Tibial nerve (tissue), 4 donors: ENCODE measurements at regions not wholly inside any gene's neighbourhood (a gene's known extent, or its start where the extent isn't known, plus 50 kb on each side); places are given as distances from the start of the nearest gene placed in this dataset.

ENCODE experiments used
- DNase-seq, 2 donors: peaks; one replicate each; pipeline ENCODE4 v3.0.0-alpha.2; 2019; ENCODE audit warnings: low spot score in 2 of 2
- H3K27ac ChIP-seq, 4 donors: fragments of 200-600 bp; sonication (generic) in 3 of 4; one replicate each; pipeline ENCODE4 v1.5.1; 2017 to 2019; ENCODE audit warnings: mild to moderate bottlenecking in 1 of 4
- H3K27me3 ChIP-seq, 2 donors: fragments of 200-600 bp; sonication (generic) in 1 of 2; one replicate each; pipeline versions ENCODE4 v1.5.1 to v1.6.0; 2017 to 2019
- H3K36me3 ChIP-seq, 3 donors: fragments of 200-600 bp; sonication (generic); one replicate each; pipeline ENCODE4 v1.5.1; 2018 to 2019
- H3K4me1 ChIP-seq, 4 donors: fragments of 200-600 bp; sonication (generic) in 3 of 4; one replicate each; pipeline ENCODE4 v1.5.1; 2017 to 2019
- H3K4me3 ChIP-seq, 4 donors: fragments of 200-600 bp; sonication (generic) in 3 of 4; one replicate each; pipeline ENCODE4 v1.5.1; 2017 to 2019; ENCODE audit warnings: mild to moderate bottlenecking in 1 of 4, moderate library complexity in 1 of 4
- H3K9me3 ChIP-seq, 4 donors: fragments of 200-600 bp; sonication (generic) in 3 of 4; one replicate each; pipeline ENCODE4 v1.5.1; 2017 to 2019
- EP300 ChIP-seq, 2 donors: sonication (generic); formaldehyde crosslinking; IDR thresholded peaks; one replicate each; pipeline ENCODE4 v1.6.1; 2017; ENCODE audit warnings: antibody characterized with exemption in 2 of 2, mild to moderate bottlenecking in 1 of 2
- POLR2A ChIP-seq, 2 donors: fragments of 450-650 bp; IDR thresholded peaks; one replicate each; pipeline ENCODE4 v1.6.1; 2017; ENCODE audit warnings: antibody characterized with exemption in 2 of 2, mild to moderate bottlenecking in 2 of 2, moderate library complexity in 2 of 2
- WGBS, 2 donors: methylation state at CpG; one replicate each; pipeline ENCODE4 v1.1.5; 2018; 5-methylcytosine and 5-hydroxymethylcytosine counted together
- TF ChIP-seq, protein P1 (sequence below), 5 experiments: fragments of 200-600 bp in 3 of 5; fragments of 450-650 bp in 2 of 5; sonication (generic) in 3 of 5; IDR thresholded peaks; one replicate each; pipeline ENCODE4 v1.5.1; 2016 to 2019; ENCODE audit warnings: antibody characterized with exemption in 5 of 5, mild to moderate bottlenecking in 3 of 5, moderate library complexity in 2 of 5

- Histone ChIP-seq H3K4me1 (no peaks in the 10 kb centered on the region), H3K27ac (no peak overlapping the region), H3K9me3 (no peaks in the 10 kb centered on the region), H3K36me3 (no peaks in the 10 kb centered on the region), H3K27me3 (no peaks in the 10 kb centered on the region), H3K4me3 (no peak overlapping the region)
- WGBS, 2 donors = 83 to 92% methylated on average over 4 of the region's 4 CpGs
- TF ChIP-seq, protein P1, sequence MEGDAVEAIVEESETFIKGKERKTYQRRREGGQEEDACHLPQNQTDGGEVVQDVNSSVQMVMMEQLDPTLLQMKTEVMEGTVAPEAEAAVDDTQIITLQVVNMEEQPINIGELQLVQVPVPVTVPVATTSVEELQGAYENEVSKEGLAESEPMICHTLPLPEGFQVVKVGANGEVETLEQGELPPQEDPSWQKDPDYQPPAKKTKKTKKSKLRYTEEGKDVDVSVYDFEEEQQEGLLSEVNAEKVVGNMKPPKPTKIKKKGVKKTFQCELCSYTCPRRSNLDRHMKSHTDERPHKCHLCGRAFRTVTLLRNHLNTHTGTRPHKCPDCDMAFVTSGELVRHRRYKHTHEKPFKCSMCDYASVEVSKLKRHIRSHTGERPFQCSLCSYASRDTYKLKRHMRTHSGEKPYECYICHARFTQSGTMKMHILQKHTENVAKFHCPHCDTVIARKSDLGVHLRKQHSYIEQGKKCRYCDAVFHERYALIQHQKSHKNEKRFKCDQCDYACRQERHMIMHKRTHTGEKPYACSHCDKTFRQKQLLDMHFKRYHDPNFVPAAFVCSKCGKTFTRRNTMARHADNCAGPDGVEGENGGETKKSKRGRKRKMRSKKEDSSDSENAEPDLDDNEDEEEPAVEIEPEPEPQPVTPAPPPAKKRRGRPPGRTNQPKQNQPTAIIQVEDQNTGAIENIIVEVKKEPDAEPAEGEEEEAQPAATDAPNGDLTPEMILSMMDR (IDR thresholded peaks at IDR 0.05) = no peak
- TF ChIP-seq POLR2A (IDR thresholded peaks at IDR 0.05) = no peak
- no peak for TF ChIP-seq EP300 (IDR thresholded peaks at IDR 0.05)
- no peak for DNase-seq
Measured at GRCh38 chr5:89277816-89278215, 394.8 kb upstream of the MEF2C start.

DNA sequence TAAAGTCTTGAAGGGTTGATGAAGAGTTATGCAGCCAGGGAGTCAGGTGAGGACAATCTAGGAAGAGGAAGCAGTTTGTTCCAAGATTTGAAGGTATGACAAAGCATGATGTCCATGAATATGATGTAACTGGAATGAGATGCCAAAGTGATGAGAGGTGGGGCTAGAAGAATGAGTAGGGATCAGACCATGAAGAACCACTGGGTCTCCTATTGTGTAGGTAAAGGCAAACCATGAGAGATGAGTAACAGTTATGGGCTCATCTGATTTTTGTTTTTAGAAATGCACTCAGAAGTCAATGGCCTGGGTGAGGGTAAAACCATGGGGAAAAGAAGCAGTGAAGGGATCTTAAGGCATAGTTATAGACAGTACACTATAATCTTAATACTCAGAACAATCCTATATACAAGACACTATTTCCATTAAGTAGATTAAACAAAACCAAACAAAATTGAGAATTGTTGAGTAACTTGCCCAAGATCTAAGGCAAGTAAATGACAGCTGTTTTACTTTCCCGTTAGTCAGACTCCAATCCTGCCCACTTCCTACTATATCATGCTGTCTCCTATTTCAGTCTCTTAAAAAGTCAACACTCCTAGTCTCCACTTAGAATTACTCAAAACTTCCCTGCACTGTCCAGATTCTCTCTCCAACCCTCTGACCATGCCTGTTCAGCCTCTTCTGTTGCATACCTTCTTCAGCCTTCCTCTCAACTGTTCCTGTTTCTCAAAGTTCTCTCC, 393.8 kb upstream of the MEF2C start:
- 93% methylated on average over 1 of the region's 1 CpG for WGBS, 2 donors
- no peak for TF ChIP-seq POLR2A (IDR thresholded peaks at IDR 0.05)

GRCh38 chr5:89275066-89275855, 392.3 kb upstream of the MEF2C start:
- WGBS, 2 donors = 58 to 71% methylated on average over 4 of the region's 4 CpGs

More for the DNA sequence above, 393.8 kb upstream of the MEF2C start:
- Histone ChIP-seq H3K9me3 (no peaks in the 10 kb centered on the region), H3K4me3 (no peak overlapping the region), H3K4me1 (no peaks in the 10 kb centered on the region), H3K27ac (no peak overlapping the region), H3K36me3 (no peaks in the 10 kb centered on the region), H3K27me3 (no peaks in the 10 kb centered on the region)
- no peak for DNase-seq

GRCh38 chr5:89273289-89273688, 390.3 kb upstream of the MEF2C start:
- Histone ChIP-seq H3K27me3 (no peaks in the 10 kb centered on the region), H3K9me3 (no peaks in the 10 kb centered on the region), H3K4me3 (no peak overlapping the region), H3K4me1 (no peaks in the 10 kb centered on the region), H3K36me3 (no peaks in the 10 kb centered on the region), H3K27ac (no peak overlapping the region)
- no peak for DNase-seq
- TF ChIP-seq POLR2A (IDR thresholded peaks at IDR 0.05) (no peak), EP300 (IDR thresholded peaks at IDR 0.05) (no peak)
- TF ChIP-seq, protein P1 (IDR thresholded peaks at IDR 0.05) = no peak
- 81 to 88% methylated on average over 7 of the region's 7 CpGs for WGBS, 2 donors

More at GRCh38 chr5:89275066-89275855, 392.3 kb upstream of the MEF2C start:
- Histone ChIP-seq H3K9me3 (no peaks in the 10 kb centered on the region), H3K27ac (no peak overlapping the region), H3K36me3 (no peaks in the 10 kb centered on the region), H3K4me1 (no peaks in the 10 kb centered on the region), H3K4me3 (no peak overlapping the region), H3K27me3 (no peaks in the 10 kb centered on the region)
- TF ChIP-seq EP300 (IDR thresholded peaks at IDR 0.05) = no peak
- no peak for TF ChIP-seq POLR2A (IDR thresholded peaks at IDR 0.05)
- DNase-seq = no peak

DNA sequence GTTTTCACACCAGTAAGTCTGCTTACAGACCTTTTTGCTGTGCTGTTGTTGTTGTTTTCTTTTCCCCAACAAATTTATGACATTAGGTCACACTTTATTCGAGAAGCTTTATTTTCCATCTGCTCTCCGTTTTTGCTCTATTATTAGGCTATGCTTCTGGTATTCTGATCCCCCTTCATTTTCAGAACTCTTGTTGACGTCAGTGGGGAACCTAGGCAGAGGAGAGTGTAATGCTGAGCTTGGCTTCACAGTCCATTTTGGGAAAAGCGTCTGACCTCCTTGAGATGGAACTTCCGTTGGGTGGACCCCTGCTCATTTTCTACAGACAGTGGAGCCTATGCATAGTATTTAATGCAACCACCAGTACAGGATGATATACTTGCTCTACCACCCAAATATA, 387.9 kb upstream of the MEF2C start:
- H3K27me3 ChIP-seq = no peaks in the 10 kb centered on the region
- H3K9me3 ChIP-seq = no peaks in the 10 kb centered on the region
- H3K4me3 ChIP-seq = no peak overlapping the region
- no peak for DNase-seq
- no peaks in the 10 kb centered on the region for H3K36me3 ChIP-seq
- TF ChIP-seq, protein P1 (IDR thresholded peaks at IDR 0.05) = no peak
- TF ChIP-seq POLR2A (IDR thresholded peaks at IDR 0.05) (no peak), EP300 (IDR thresholded peaks at IDR 0.05) (no peak)
- WGBS, 2 donors = 68 to 69% methylated on average over 5 of the region's 5 CpGs
- H3K4me1 ChIP-seq = no peaks in the 10 kb centered on the region
- no peak overlapping the region for H3K27ac ChIP-seq

DNA sequence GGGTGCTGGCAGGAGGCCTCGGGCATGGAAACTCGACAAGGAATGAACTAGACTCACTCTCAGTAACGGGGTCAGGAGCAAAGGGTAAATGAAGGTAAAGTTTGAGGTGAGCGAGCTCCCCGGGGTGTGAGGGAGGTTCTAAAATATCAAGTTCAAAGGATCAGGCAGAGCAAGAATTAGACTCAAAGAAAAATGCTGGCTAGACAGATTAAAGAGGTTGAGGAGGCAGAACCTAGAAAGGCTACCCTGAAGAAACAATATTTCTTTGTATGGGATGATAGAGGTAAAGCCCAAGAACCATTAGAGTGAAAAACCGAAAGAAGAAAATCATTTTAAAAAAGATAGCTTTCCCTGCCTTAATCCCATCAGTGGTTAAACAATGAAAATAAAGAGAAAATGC, 386.7 kb upstream of the MEF2C start:
- no peak for DNase-seq
- no peak for TF ChIP-seq EP300 (IDR thresholded peaks at IDR 0.05)
- TF ChIP-seq, protein P1 (IDR thresholded peaks at IDR 0.05) = no peak
- no peak for TF ChIP-seq POLR2A (IDR thresholded peaks at IDR 0.05)
- no peaks in the 10 kb centered on the region for H3K36me3 ChIP-seq
- no peaks in the 10 kb centered on the region for H3K4me1 ChIP-seq
- H3K27ac ChIP-seq = no peak overlapping the region
- no peaks in the 10 kb centered on the region for H3K27me3 ChIP-seq
- no peaks in the 10 kb centered on the region for H3K9me3 ChIP-seq
- 81 to 86% methylated on average over 6 of the region's 6 CpGs for WGBS, 2 donors
- H3K4me3 ChIP-seq = no peak overlapping the region
